ENCODE measurements at regions not wholly inside any gene's neighbourhood (a gene's known extent, or its start where the extent isn't known, plus 50 kb on each side); places are given as distances from the start of the nearest gene placed in this dataset.

DNA sequence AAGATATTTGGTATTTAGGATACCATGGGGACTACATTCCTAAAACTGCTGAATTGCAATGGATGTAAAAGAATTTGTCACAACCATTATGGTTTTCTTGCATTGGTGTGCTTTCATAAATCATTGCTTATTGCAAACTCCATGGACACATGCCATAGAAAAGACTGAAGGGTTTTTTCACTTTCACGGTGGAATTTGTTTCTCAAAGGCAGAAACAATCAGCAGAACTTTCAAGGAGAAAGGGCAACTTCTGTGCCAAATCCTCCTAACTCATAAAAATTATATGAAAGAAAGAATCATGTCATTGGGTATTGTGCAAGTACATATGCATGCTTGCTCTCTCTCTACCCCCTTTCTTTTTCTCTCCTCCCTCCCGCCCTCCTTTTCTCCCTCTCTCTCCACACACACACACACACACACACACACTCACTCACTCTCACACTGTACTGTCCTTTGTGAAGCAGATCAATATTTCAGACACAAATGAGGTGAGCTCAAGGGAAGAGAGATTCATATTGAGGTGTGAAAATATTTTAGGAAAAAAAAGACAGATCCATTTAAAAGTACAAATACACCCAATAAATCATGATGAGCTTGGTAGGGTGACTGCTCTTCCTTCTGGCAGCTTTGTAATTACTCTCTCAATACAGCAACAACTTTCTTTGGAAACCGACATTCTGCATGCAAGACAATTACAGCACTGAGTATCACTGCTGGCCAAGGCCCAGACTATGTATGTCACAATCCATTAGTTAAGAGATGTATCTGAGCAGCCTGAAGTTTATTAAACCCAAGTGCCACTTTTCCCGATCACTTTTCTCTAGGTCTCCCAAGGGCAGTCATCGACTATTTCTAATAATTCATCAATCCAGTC lies 492.6 kb downstream of the TUSC7 start:
- TF ChIP-seq CTCF (IDR thresholded peaks at IDR 0.05) (no peak), POLR2A (IDR thresholded peaks at IDR 0.05) (no peak)

Measured in thyroid gland (tissue), 4 donors.